Endothelial cell of umbilical vein (primary cell): ENCODE measurements at regions not wholly inside any gene's neighbourhood (a gene's known extent, or its start where the extent isn't known, plus 50 kb on each side); places are given as distances from the start of the nearest gene placed in this dataset.

Experiments
- BruUV-seq: library from RNA; stranded (reverse); fragments of 400-500 nt; replicated peaks from 2 replicates; lab custom pipeline; 2021; lab: Mats Ljungman, UMichigan
- CTCF ChIA-PET: fragments of 300-600, 350-600 bp; sonication (Branson Sonifier 250); formaldehyde crosslinking; loops from one replicate; lab custom pipeline; 2021; ENCODE audit warnings: antibody characterized with exemption, inconsistent platforms; lab: Charles Lee
- POLR2A ChIA-PET: fragments of 300-600, 350-600 bp; sonication (Branson Sonifier 250); formaldehyde crosslinking; loops from one replicate; lab custom pipeline; 2021; ENCODE audit warnings: antibody characterized with exemption, inconsistent platforms; lab: Charles Lee
- DNase-seq: peaks from one replicate; pipeline ENCODE4 v3.0.0-alpha.2; 2011; ENCODE audit warnings: low read depth, low spot score
- FAIRE-seq: peaks from 2 replicates; lab custom pipeline; 2011; peaks lifted over from hg19 to GRCh38; lab: Jason Lieb, UNC
- H2AFZ ChIP-seq: 2 replicates; pipeline ENCODE4 v1.6.0; 2012; ENCODE audit warnings: low read depth, low read length, control low read depth, inconsistent platforms
- H3K27ac ChIP-seq: 2 replicates; pipeline ENCODE4 v1.5.1; 2011; ENCODE audit warnings: low read depth, mild to moderate bottlenecking, control low read depth, low read length, moderate library complexity; ENCODE audit not compliant: insufficient read depth
- H3K27me3 ChIP-seq, 2 experiments: 2 replicates each; pipeline versions ENCODE4 v1.6.0 to v1.6.1; 2011; ENCODE audit warnings: low read length in 2 of 2, mixed read lengths in 1 of 2; ENCODE audit not compliant: control insufficient read depth in 2 of 2, insufficient read depth in 2 of 2
- H3K36me3 ChIP-seq, 2 experiments: 2 replicates in 1 of 2; 3 replicates in 1 of 2; pipeline ENCODE4 v1.5.1; 2011; ENCODE audit warnings: low read length in 2 of 2, mild to moderate bottlenecking in 1 of 2, moderate library complexity in 1 of 2; ENCODE audit not compliant: control insufficient read depth in 2 of 2, insufficient read depth in 2 of 2; ENCODE audit errors: extremely low read depth in 1 of 2
- H3K4me1 ChIP-seq: 3 replicates; pipeline ENCODE4 v1.5.1; 2011; ENCODE audit warnings: mild to moderate bottlenecking, low read length; ENCODE audit not compliant: control insufficient read depth, insufficient read depth; ENCODE audit errors: extremely low read depth
- H3K4me2 ChIP-seq: 2 replicates; pipeline ENCODE4 v1.6.1; 2011; ENCODE audit warnings: low read length, control low read depth, mixed read lengths; ENCODE audit not compliant: insufficient read depth
- H3K4me3 ChIP-seq, 3 experiments: fragments of 200-600 bp in 1 of 3; sonication (generic), shearing (Covaris generic) in 1 of 3; replicated peaks in 1 of 3; 2 replicates each; pipeline ENCODE4 v1.5.1; 2011 to 2016; ENCODE audit warnings: control low read depth in 3 of 3, low read length in 3 of 3, mild to moderate bottlenecking in 2 of 3, inconsistent platforms in 1 of 3, low read depth in 1 of 3, moderate library complexity in 1 of 3; ENCODE audit not compliant: insufficient read depth in 1 of 3
- H3K79me2 ChIP-seq: 2 replicates; pipeline ENCODE4 v1.6.0; 2012; ENCODE audit warnings: low read length, inconsistent platforms; ENCODE audit not compliant: control insufficient read depth, insufficient read depth
- H3K9ac ChIP-seq: replicated peaks from 2 replicates; pipeline ENCODE3; 2011; ENCODE audit warnings: low read length, control low read depth; ENCODE audit not compliant: insufficient read depth; ENCODE audit errors: extremely low read depth
- H3K9me1 ChIP-seq: replicated peaks from 3 replicates; pipeline ENCODE4 v1.6.0; 2011; ENCODE audit warnings: mild to moderate bottlenecking, low read length; ENCODE audit not compliant: control insufficient read depth, insufficient read depth; ENCODE audit errors: extremely low read depth
- H3K9me3 ChIP-seq: replicated peaks from 2 replicates; pipeline ENCODE4 v1.5.1; 2012; ENCODE audit warnings: low read length, inconsistent platforms; ENCODE audit not compliant: control insufficient read depth, insufficient read depth
- H4K20me1 ChIP-seq: replicated peaks from 2 replicates; pipeline ENCODE3; 2011; ENCODE audit warnings: mild to moderate bottlenecking, low read length; ENCODE audit not compliant: control insufficient read depth, insufficient read depth; ENCODE audit errors: extremely low read depth
- CTCF ChIP-seq, 2 donors: IDR thresholded peaks; 1 replicate in 1 of 2; 2 replicates in 1 of 2; pipeline ENCODE4 v1.5.1; 2011; ENCODE audit warnings: low read length in 2 of 2, mild to moderate bottlenecking in 2 of 2, moderate library complexity in 2 of 2, control low read depth in 1 of 2, inconsistent platforms in 1 of 2, low read depth in 1 of 2; ENCODE audit not compliant: insufficient read depth in 1 of 2; ENCODE audit errors: extremely low read depth in 1 of 2
- EZH2 ChIP-seq: IDR thresholded peaks from 2 replicates; pipeline ENCODE4 v1.6.1; 2012; ENCODE audit warnings: borderline replicate concordance, low read depth, mild to moderate bottlenecking, moderate library complexity, low read length, inconsistent platforms; ENCODE audit not compliant: severe bottlenecking
- FOS ChIP-seq: IDR thresholded peaks from 2 replicates; pipeline ENCODE4 v1.6.1; 2011; ENCODE audit warnings: mild to moderate bottlenecking, low read length, moderate library complexity, borderline replicate concordance; ENCODE audit not compliant: insufficient read depth
- GATA2 ChIP-seq: IDR thresholded peaks from 2 replicates; pipeline ENCODE4 v1.7.0; 2011; ENCODE audit warnings: low read depth, mild to moderate bottlenecking, moderate library complexity, mixed read lengths, low read length; ENCODE audit not compliant: insufficient read length, insufficient read depth
- JUN ChIP-seq: IDR thresholded peaks from 2 replicates; pipeline ENCODE4 v1.6.1; 2011; ENCODE audit warnings: borderline replicate concordance, low read depth; ENCODE audit not compliant: insufficient read length, insufficient read depth
- MAX ChIP-seq: IDR thresholded peaks from 2 replicates; pipeline ENCODE4 v1.6.1; 2011; ENCODE audit not compliant: insufficient read depth, insufficient read length
- MYC ChIP-seq: IDR thresholded peaks from one replicate; pipeline ENCODE4 v1.6.1; 2011; ENCODE audit warnings: mild to moderate bottlenecking, low read depth, low read length
- POLR2A ChIP-seq: IDR thresholded peaks from 2 replicates; pipeline ENCODE4 v1.6.1; 2012; ENCODE audit warnings: low read depth, mild to moderate bottlenecking, control low read depth, low read length
- POLR2AphosphoS5 ChIP-seq: IDR thresholded peaks from 2 replicates; pipeline ENCODE4 v1.6.1; 2012; ENCODE audit warnings: low read depth, mild to moderate bottlenecking, control low read depth, low read length, moderate library complexity; ENCODE audit not compliant: insufficient read depth
- dilution Hi-C: fragments of 300-500 bp; cut with MboI; formaldehyde crosslinking; loops from one replicate; pipeline ENCODE4 v1.15.0; 2019; ENCODE audit warnings: low sequenced_read_pairs; ENCODE audit not compliant: extremely low pct_ligation_motif_present
- intact Hi-C: fragments of 100-400 bp; cut with micrococcal nuclease; formaldehyde crosslinking; loops from one replicate; pipeline ENCODE4 v1.10.0; 2022

GRCh38 chr3:55180936-55181535 lies 253.2 kb upstream of the LRTM1 start:
- no peak for FAIRE-seq
- no peaks in the 10 kb centered on the region for H3K4me1 ChIP-seq
- no peaks in the 10 kb centered on the region for H3K9me1 ChIP-seq
- POLR2A ChIA-PET = no interaction called here
- no peaks in the 10 kb centered on the region for H3K9me3 ChIP-seq
- no peak overlapping the region for H2AFZ ChIP-seq
- no peak overlapping the region for H3K27ac ChIP-seq
- CTCF ChIA-PET = interaction anchor here (0.9 to 2.1 kb wide), 3 partner anchors 9 to 1243 kb away, joined by 3 to 20 read pairs (median 5); no protein-coding TSS in a partner anchor
- TF ChIP-seq POLR2A (no peak), GATA2 (no peak), CTCF (IDR thresholded peaks at IDR 0.05; ENCODE audit: extremely low read depth in 1 of 2, insufficient read depth in 1 of 2, low read depth in 1 of 2, low read length in 2 of 2) (peak; percentile 39 to 52), MYC (no peak), FOS (no peak)
- H3K9ac ChIP-seq = no peak overlapping the region
- DNase-seq = peak; percentile 12
- no TSS peak for BruUV-seq
- no peaks in the 10 kb centered on the region for H3K79me2 ChIP-seq
- H4K20me1 ChIP-seq = no peaks in the 10 kb centered on the region
- H3K4me3 ChIP-seq = no peak overlapping the region
- no peaks in the 10 kb centered on the region for H3K36me3 ChIP-seq
- H3K27me3 ChIP-seq = no peaks in the 10 kb centered on the region
- intact Hi-C loops = loop anchor here (2.0 kb wide), 2 partner anchors 328 to 752 kb away; no protein-coding TSS in a partner anchor
- H3K4me2 ChIP-seq = no peak overlapping the region
- dilution Hi-C loops = no loop called here

- Histone ChIP-seq H3K27ac (no peak overlapping the region), H3K9ac (no peak overlapping the region), H4K20me1 (no peaks in the 10 kb centered on the region), H3K79me2 (no peaks in the 10 kb centered on the region), H3K36me3 (no peaks in the 10 kb centered on the region), H3K9me3 (no peaks in the 10 kb centered on the region), H3K27me3 (no peaks in the 10 kb centered on the region), H3K4me3 (no peak overlapping the region), H3K4me1 (no peaks in the 10 kb centered on the region), H3K4me2 (no peak overlapping the region), H3K9me1 (no peaks in the 10 kb centered on the region), H2AFZ (no peak overlapping the region)
- dilution Hi-C loops = no loop called here
- CTCF ChIA-PET = interaction anchor here (0.9 to 2.1 kb wide), 2 partner anchors 10 to 1242 kb away, joined by 3 to 20 read pairs; no protein-coding TSS in a partner anchor
- intact Hi-C loops = loop anchor here (2.0 kb wide), 2 partner anchors 327 to 751 kb away; no protein-coding TSS in a partner anchor
- FAIRE-seq (no peak), DNase-seq (no peak)
- POLR2A ChIA-PET = no interaction called here
- no TSS peak for BruUV-seq
- TF ChIP-seq EZH2 = no peak
- TF ChIP-seq JUN = no peak
- TF ChIP-seq FOS = no peak
- TF ChIP-seq CTCF (IDR thresholded peaks at IDR 0.05; ENCODE audit: extremely low read depth in 1 of 2, insufficient read depth in 1 of 2, low read depth in 1 of 2, low read length in 2 of 2) = no peak
- TF ChIP-seq POLR2AphosphoS5 = no peak
- TF ChIP-seq MAX = no peak
- no peak for TF ChIP-seq POLR2A
Measured at GRCh38 chr3:55180161-55180560, 252.3 kb upstream of the LRTM1 start.
